A549 (cell line): ENCODE measurements at regions not wholly inside any gene's neighbourhood (a gene's known extent, or its start where the extent isn't known, plus 50 kb on each side); places are given as distances from the start of the nearest gene placed in this dataset.

Experiments used
- ATAC-seq, 2 experiments: fragments of 200-7000 bp in 1 of 2; fragments of >200 bp in 1 of 2; cut with Nextera tagmentation in 1 of 2; cut with Tn5 transposase in 1 of 2; 3 replicates each; pipeline versions ENCODE4 v1.8.0 to v1.9.1; 2018 to 2020; ENCODE audit warnings: mild to moderate bottlenecking in 1 of 2, moderate library complexity in 1 of 2
- CTCF ChIA-PET: fragments of 300-600 bp; sonication (Branson Sonifier 250); formaldehyde crosslinking; extraction: SDS; loops from one replicate; lab custom pipeline; 2021; ENCODE audit warnings: antibody characterized with exemption, inconsistent platforms; lab: Yijun Ruan, JAX
- POLR2A ChIA-PET: fragments of 350-600 bp; formaldehyde crosslinking; extraction: SDS; loops from one replicate; lab custom pipeline; 2021; ENCODE audit warnings: antibody characterized with exemption, inconsistent platforms; lab: Yijun Ruan, JAX
- DNase-seq, 2 experiments: peaks; one replicate each; pipeline versions ENCODE4 v3.0.0 to v3.0.0-alpha.2; 2011 to 2016; ENCODE audit warnings: low read depth in 1 of 2, low spot score in 1 of 2
- FAIRE-seq: peaks from 2 replicates; lab custom pipeline; 2011; peaks lifted over from hg19 to GRCh38; lab: Jason Lieb, UNC
- H3K27ac ChIP-seq, 2 experiments: fragments of >200 bp; sonication (Bioruptor Twin); formaldehyde crosslinking; 3 replicates each; pipeline ENCODE4 v1.5.1; 2016 to 2017
- H3K4me1 ChIP-seq: fragments of >200 bp; sonication (Bioruptor Twin); formaldehyde crosslinking; 3 replicates; pipeline ENCODE4 v1.6.1; 2016
- H3K4me2 ChIP-seq: fragments of >200 bp; sonication (Bioruptor Twin); formaldehyde crosslinking; 3 replicates; pipeline ENCODE4 v1.6.1; 2016
- H3K4me3 ChIP-seq: fragments of >200 bp; sonication (Bioruptor Twin); formaldehyde crosslinking; 3 replicates; pipeline ENCODE4 v1.5.1; 2016
- H3K9me3 ChIP-seq: fragments of >200 bp; sonication (Bioruptor Twin); formaldehyde crosslinking; 3 replicates; pipeline ENCODE4 v1.6.1; 2016
- BCL3 ChIP-seq: fragments of >200 bp; sonication (Bioruptor Twin); formaldehyde crosslinking; IDR thresholded peaks from 3 replicates; pipeline ENCODE4 v1.6.1; 2016
- CBX2 ChIP-seq: fragments of 200-600 bp; sonication (generic); IDR thresholded peaks from 2 replicates; pipeline ENCODE4 v1.6.1; 2016; ENCODE audit warnings: low read depth, mild to moderate bottlenecking, borderline replicate concordance
- CBX8 ChIP-seq: fragments of 200-600 bp; sonication (generic); IDR thresholded peaks from 2 replicates; pipeline ENCODE4 v1.6.1; 2016
- CHD4 ChIP-seq: fragments of 200-600 bp; sonication (generic); IDR thresholded peaks from 2 replicates; pipeline ENCODE4 v1.6.1; 2016; ENCODE audit warnings: antibody characterized with exemption, mild to moderate bottlenecking, borderline replicate concordance
- EHF ChIP-seq: fragments of 250-450 bp; sonication (Bioruptor Pico); IDR thresholded peaks from 2 replicates; pipeline ENCODE4 v1.5.0; 2020; ENCODE audit warnings: mild to moderate bottlenecking
- EP300 ChIP-seq, 2 experiments: fragments of >200 bp; sonication (Bioruptor Twin); formaldehyde crosslinking; IDR thresholded peaks; 2 replicates in 1 of 2; 3 replicates in 1 of 2; pipeline ENCODE4 v1.6.1; 2016 to 2017
- ESRRA ChIP-seq: fragments of 150-350 bp; IDR thresholded peaks from 2 replicates; pipeline ENCODE4 v1.6.1; 2014; ENCODE audit warnings: mild to moderate bottlenecking, low read length, borderline replicate concordance
- FOSB ChIP-seq: fragments of 250-450 bp; sonication (Bioruptor Pico); IDR thresholded peaks from 2 replicates; pipeline ENCODE4 v1.5.0; 2020; ENCODE audit warnings: mild to moderate bottlenecking, moderate library complexity
- FOXS1 ChIP-seq: fragments of 250-450 bp; sonication (Bioruptor Pico); IDR thresholded peaks from 2 replicates; pipeline ENCODE4 v1.5.0; 2020; ENCODE audit warnings: mild to moderate bottlenecking, moderate library complexity
- HOXA7 ChIP-seq: fragments of 250-450 bp; sonication (Bioruptor Pico); IDR thresholded peaks from 2 replicates; pipeline ENCODE4 v1.5.0; 2020; ENCODE audit warnings: mild to moderate bottlenecking, moderate library complexity
- JUNB ChIP-seq: fragments of >200 bp; sonication (Bioruptor Twin); formaldehyde crosslinking; IDR thresholded peaks from 2 replicates; pipeline ENCODE4 v1.6.1; 2016
- KDM1A ChIP-seq: fragments of 200-600 bp; sonication (generic); IDR thresholded peaks from 2 replicates; pipeline ENCODE4 v1.6.1; 2016; ENCODE audit warnings: low read depth, mild to moderate bottlenecking
- KDM5A ChIP-seq: fragments of 200-600 bp; sonication (generic); IDR thresholded peaks from 2 replicates; pipeline ENCODE4 v1.6.1; 2016; ENCODE audit warnings: antibody characterized with exemption, mild to moderate bottlenecking
- MAX ChIP-seq: IDR thresholded peaks from 2 replicates; pipeline ENCODE4 v1.6.1; 2012
- MAZ ChIP-seq: fragments of 150-350 bp; IDR thresholded peaks from 2 replicates; pipeline ENCODE4 v1.6.1; 2014; ENCODE audit warnings: antibody characterized with exemption, low read depth, low read length, borderline replicate concordance
- MYC ChIP-seq: IDR thresholded peaks from 2 replicates; pipeline ENCODE4 v1.6.1; 2012; ENCODE audit warnings: mild to moderate bottlenecking, inconsistent platforms, low read length, improper control_type of control experiment, borderline replicate concordance
- PHF8 ChIP-seq: fragments of 200-600 bp; sonication (generic); IDR thresholded peaks from 2 replicates; pipeline ENCODE4 v1.6.1; 2016; ENCODE audit warnings: low read depth, mild to moderate bottlenecking, antibody characterized with exemption, moderate library complexity, borderline replicate concordance
- POLR2A ChIP-seq: IDR thresholded peaks from 2 replicates; pipeline ENCODE4 v1.6.1; 2012; ENCODE audit warnings: mild to moderate bottlenecking, low read length
- RARB ChIP-seq: fragments of 250-450 bp; sonication (Bioruptor Pico); IDR thresholded peaks from 2 replicates; pipeline ENCODE4 v1.8.0; 2021; ENCODE audit warnings: mild to moderate bottlenecking, moderate library complexity
- RCOR1 ChIP-seq: fragments of 150-350 bp; IDR thresholded peaks from 2 replicates; pipeline ENCODE4 v1.6.1; 2014; ENCODE audit warnings: antibody characterized with exemption, low read length, low read depth
- RFX5 ChIP-seq: fragments of 450-650 bp; IDR thresholded peaks from 2 replicates; pipeline ENCODE4 v1.7.1; 2014; ENCODE audit warnings: antibody characterized with exemption, mild to moderate bottlenecking, moderate library complexity
- RNF2 ChIP-seq: fragments of 200-600 bp; sonication (generic); IDR thresholded peaks from 2 replicates; pipeline ENCODE4 v1.6.1; 2016; ENCODE audit warnings: low read depth, mild to moderate bottlenecking, antibody characterized with exemption, moderate library complexity, borderline replicate concordance
- TP53 ChIP-seq: fragments of 250-450 bp; sonication (Bioruptor Pico); IDR thresholded peaks from 2 replicates; pipeline ENCODE4 v1.5.0; 2021; ENCODE audit warnings: mild to moderate bottlenecking, moderate library complexity
- ZC3H11A ChIP-seq: fragments of 450-650 bp; IDR thresholded peaks from 2 replicates; pipeline ENCODE4 v1.6.1; 2014; ENCODE audit warnings: antibody characterized with exemption, mild to moderate bottlenecking
- ZFP36 ChIP-seq: fragments of 450-650 bp; IDR thresholded peaks from 2 replicates; pipeline ENCODE4 v1.6.1; 2014; ENCODE audit warnings: borderline replicate concordance; ENCODE audit not compliant: partially characterized antibody
- WGBS: methylation state at CpG from one replicate; pipeline ENCODE4 v1.1.6; 2017; ENCODE audit errors: missing lambda C conversion rate; 5-methylcytosine and 5-hydroxymethylcytosine counted together
- TF ChIP-seq, protein P1 (sequence below): fragments of >200 bp; sonication (Bioruptor Twin); formaldehyde crosslinking; IDR thresholded peaks from 3 replicates; pipeline ENCODE4 v1.5.1; 2016
- TF ChIP-seq, protein P2 (sequence below): IDR thresholded peaks from 2 replicates; pipeline ENCODE4 v1.6.1; 2012
- TF ChIP-seq, protein P3 (sequence below): fragments of 250-450 bp; sonication (Bioruptor Pico); IDR thresholded peaks from 2 replicates; pipeline ENCODE4 v1.5.0; 2020; ENCODE audit warnings: low read depth, mild to moderate bottlenecking, moderate library complexity

- WGBS: 85% methylated on average over 3 of the region's 3 CpGs
- Histone ChIP-seq H3K4me3 (no peak overlapping the region), H3K4me1 (no peaks in the 10 kb centered on the region; the same call in 1 of the 3 replicates), H3K9me3 (no peaks in the 10 kb centered on the region), H3K27ac (no peak overlapping the region), H3K4me2 (no peak overlapping the region)
- ChIA-PET POLR2A (no interaction called here), CTCF (interaction anchor here (1.5 kb wide), 1 partner anchor 33 kb away, joined by 6 read pairs; no protein-coding TSS in a partner anchor)
- DNase-seq: no peak
- FAIRE-seq: no peak
- TF ChIP-seq JUNB: no peak
- no peak for TF ChIP-seq KDM5A
- TF ChIP-seq CBX2: no peak
- TF ChIP-seq RCOR1: no peak
- no peak for TF ChIP-seq FOXS1 (CRISPR knock-in tag)
- no peak for TF ChIP-seq ZFP36
- no peak for TF ChIP-seq EHF (CRISPR knock-in tag)
- no peak for TF ChIP-seq ESRRA
- TF ChIP-seq, protein P1, sequence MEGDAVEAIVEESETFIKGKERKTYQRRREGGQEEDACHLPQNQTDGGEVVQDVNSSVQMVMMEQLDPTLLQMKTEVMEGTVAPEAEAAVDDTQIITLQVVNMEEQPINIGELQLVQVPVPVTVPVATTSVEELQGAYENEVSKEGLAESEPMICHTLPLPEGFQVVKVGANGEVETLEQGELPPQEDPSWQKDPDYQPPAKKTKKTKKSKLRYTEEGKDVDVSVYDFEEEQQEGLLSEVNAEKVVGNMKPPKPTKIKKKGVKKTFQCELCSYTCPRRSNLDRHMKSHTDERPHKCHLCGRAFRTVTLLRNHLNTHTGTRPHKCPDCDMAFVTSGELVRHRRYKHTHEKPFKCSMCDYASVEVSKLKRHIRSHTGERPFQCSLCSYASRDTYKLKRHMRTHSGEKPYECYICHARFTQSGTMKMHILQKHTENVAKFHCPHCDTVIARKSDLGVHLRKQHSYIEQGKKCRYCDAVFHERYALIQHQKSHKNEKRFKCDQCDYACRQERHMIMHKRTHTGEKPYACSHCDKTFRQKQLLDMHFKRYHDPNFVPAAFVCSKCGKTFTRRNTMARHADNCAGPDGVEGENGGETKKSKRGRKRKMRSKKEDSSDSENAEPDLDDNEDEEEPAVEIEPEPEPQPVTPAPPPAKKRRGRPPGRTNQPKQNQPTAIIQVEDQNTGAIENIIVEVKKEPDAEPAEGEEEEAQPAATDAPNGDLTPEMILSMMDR: no peak
- TF ChIP-seq, protein P2, sequence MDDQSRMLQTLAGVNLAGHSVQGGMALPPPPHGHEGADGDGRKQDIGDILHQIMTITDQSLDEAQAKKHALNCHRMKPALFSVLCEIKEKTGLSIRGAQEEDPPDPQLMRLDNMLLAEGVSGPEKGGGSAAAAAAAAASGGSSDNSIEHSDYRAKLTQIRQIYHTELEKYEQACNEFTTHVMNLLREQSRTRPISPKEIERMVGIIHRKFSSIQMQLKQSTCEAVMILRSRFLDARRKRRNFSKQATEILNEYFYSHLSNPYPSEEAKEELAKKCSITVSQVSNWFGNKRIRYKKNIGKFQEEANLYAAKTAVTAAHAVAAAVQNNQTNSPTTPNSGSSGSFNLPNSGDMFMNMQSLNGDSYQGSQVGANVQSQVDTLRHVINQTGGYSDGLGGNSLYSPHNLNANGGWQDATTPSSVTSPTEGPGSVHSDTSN: no peak
- TF ChIP-seq ZC3H11A: no peak
- no peak for TF ChIP-seq MYC
- TF ChIP-seq RNF2: no peak
- no peak for TF ChIP-seq RFX5
- TF ChIP-seq HOXA7: no peak
- no peak for TF ChIP-seq MAZ
- no peak for TF ChIP-seq PHF8
- no peak for TF ChIP-seq POLR2A
- no peak for ATAC-seq
These were observed 304.0 kb upstream of the NPSR1 start for GRCh38 chr7:34354011-34354410.

DNA sequence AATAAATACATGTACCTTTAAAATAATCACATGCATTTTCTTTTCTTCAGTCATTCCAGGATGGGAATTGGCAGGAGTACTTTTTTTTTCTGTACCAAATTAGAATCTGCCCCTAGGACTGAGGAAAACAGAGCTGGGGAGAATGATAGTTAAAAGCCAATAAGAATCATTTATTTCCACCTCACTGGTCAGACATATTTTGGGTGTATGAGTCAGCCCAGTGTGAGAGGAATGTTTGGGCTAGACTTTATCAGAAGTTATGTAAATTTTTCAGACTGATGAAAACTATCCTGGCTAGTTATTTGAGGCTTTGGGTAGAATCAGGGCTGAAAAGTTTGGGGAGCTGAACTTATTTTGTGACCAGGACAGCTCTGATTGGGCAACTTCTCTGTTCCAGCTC, 303.1 kb upstream of the NPSR1 start:
- FAIRE-seq: no peak
- ChIA-PET CTCF (no interaction called here), POLR2A (no interaction called here)
- H3K4me3 ChIP-seq: no peak overlapping the region
- no peak for ATAC-seq
- H3K4me2 ChIP-seq: peak overlapping the region; percentile 16; the same call in 1 of the 3 replicates
- DNase-seq: no peak
- H3K27ac ChIP-seq: peak overlapping the region in 1 of 2 experiments; percentile 16; a peak in 1 of 6 replicates
- TF ChIP-seq, protein P2: no peak
- TF ChIP-seq CBX8 (no peak), EP300 (IDR thresholded peaks at IDR 0.05) (no peak), CHD4 (no peak), FOXS1 (CRISPR knock-in tag) (no peak), MAX (no peak), TP53 (CRISPR knock-in tag) (no peak), MYC (no peak), RARB (no peak), ZC3H11A (no peak), KDM1A (no peak), BCL3 (no peak), FOSB (CRISPR knock-in tag) (no peak), ZFP36 (no peak)
- TF ChIP-seq, protein P3, sequence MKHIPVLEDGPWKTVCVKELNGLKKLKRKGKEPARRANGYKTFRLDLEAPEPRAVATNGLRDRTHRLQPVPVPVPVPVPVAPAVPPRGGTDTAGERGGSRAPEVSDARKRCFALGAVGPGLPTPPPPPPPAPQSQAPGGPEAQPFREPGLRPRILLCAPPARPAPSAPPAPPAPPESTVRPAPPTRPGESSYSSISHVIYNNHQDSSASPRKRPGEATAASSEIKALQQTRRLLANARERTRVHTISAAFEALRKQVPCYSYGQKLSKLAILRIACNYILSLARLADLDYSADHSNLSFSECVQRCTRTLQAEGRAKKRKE: no peak
- H3K9me3 ChIP-seq: no peaks in the 10 kb centered on the region
- no peaks in the 10 kb centered on the region; the same call in 1 of the 3 replicates for H3K4me1 ChIP-seq
